Type B pancreatic cell (in vitro differentiated cells): ENCODE measurements at regions not wholly inside any gene's neighbourhood (a gene's known extent, or its start where the extent isn't known, plus 50 kb on each side); places are given as distances from the start of the nearest gene placed in this dataset.
A peak's percentile ranks its signal among the peaks of the same experiment; 100 is the strongest.

ENCODE experiments used
- DNase-seq: peaks from one replicate; pipeline ENCODE4 v3.0.0; 2021; ENCODE audit warnings: mixed read lengths; ENCODE audit not compliant: unreplicated experiment; ENCODE audit errors: extremely low spot score
- H3K27ac Mint-ChIP-seq: 2 replicates; pipeline ENCODE4 v1.8.0; 2021; ENCODE audit warnings: mild to moderate bottlenecking, mixed read lengths
- H3K27me3 Mint-ChIP-seq: 2 replicates; pipeline ENCODE4 v1.8.0; 2021; ENCODE audit warnings: mixed read lengths
- H3K36me3 Mint-ChIP-seq: 2 replicates; pipeline ENCODE4 v1.8.0; 2021; ENCODE audit warnings: mixed read lengths
- H3K4me1 Mint-ChIP-seq: one replicate; pipeline ENCODE4 v1.8.0; 2021; ENCODE audit warnings: mixed read lengths; ENCODE audit not compliant: unreplicated experiment
- H3K4me3 Mint-ChIP-seq: 2 replicates; pipeline ENCODE4 v1.8.0; 2021; ENCODE audit warnings: mild to moderate bottlenecking, mixed read lengths
- H3K9me3 Mint-ChIP-seq: 2 replicates; pipeline ENCODE4 v1.8.0; 2021; ENCODE audit warnings: mixed read lengths
- CTCF ChIP-seq: fragments of 200-600 bp; sonication (generic); conservative IDR thresholded peaks from 2 replicates; pipeline ENCODE4 v1.5.0; 2021; ENCODE audit warnings: antibody characterized with exemption, mild to moderate bottlenecking

DNA sequence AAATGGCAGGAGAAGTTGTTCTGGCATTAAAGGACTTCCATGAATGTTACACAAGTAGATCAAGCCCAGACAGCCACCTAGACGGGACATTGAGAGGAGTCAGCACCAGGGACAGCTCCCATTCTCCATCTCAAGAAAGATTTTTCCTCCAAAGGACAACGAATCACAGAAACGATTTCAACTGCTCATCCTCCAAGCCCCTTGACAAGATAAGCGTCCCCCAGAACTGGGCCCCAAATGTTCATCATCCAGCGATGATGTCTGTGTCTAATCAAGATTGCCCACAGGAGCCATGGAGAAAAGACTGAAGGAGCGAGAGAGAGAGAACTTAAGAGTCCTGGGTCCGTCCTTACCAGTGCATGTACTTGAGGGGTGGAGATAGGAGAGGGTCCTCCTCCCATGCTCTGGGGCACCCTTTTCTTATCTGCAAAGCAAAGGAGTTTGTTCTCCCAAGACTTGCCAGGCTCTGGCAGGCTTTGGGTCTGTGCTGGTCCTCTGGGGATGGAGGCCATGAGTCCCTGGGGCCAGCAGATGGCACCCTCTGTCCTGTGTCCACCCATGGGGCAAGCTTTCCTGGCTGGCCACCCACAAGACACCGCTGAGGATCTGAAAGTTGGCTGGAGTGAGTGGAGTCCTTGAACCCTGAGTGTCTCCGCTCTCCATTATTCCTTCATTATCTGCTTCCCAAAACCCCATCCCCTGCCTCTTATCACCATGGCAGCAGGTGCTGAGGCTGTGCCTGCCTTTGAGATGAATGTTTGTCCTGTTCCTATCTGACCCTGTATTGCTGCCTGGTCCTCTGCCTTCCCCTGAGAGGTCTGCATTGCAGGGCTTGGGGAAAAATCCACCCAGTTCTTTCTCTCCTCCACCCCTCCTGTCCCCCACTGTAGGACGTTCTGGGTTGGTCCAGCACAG is 164.6 kb downstream of the ACTL8 start:
- Mint-ChIP-seq H3K36me3 (no peaks in the 10 kb centered on the region), H3K27ac (no peak overlapping the region), H3K4me3 (no peak overlapping the region), H3K4me1 (no peaks in the 10 kb centered on the region), H3K9me3 (no peaks in the 10 kb centered on the region), H3K27me3 (peaks cover 77% of the 10 kb centered on the region)
- peak; percentile 58 for TF ChIP-seq CTCF
- DNase-seq: no peak

DNA sequence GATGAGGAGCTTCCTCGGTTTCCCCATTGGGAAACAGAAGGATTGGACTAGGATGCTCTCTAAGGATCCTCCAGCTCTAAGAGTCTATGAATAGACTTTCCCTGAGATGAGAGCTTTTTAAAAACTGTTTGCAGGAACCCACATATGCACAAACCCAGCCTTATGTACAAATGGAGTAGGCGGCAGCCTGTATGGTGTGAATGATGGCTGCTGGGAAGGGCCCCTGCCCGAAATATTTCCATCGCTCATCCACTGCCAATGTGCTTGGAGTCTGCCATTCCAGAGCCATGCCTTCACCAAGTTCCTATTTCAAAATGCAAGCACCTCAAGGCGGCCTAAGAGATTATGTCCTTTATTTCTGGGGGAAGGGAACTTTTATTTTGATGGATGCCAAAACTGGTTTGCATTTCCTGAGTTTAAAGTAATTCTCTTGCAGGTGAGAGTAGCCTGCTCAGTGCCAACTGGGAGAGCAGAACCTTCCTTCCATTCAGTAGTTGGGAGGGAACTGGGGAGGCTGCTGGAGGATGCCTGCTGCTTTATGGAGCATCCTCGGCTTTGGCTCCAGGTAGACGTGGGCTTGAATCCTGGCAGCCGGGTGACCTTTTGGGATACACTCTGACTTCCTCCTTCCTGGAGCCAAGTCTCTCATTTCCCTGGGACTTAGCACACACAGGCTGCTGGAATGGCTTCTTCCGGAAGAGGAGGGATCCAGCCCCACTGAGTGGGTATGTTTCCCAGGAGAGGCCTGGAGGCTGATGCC is 165.9 kb downstream of the ACTL8 start:
- no peak for DNase-seq
- Mint-ChIP-seq H3K9me3 (no peaks in the 10 kb centered on the region), H3K36me3 (no peaks in the 10 kb centered on the region), H3K27me3 (peaks cover 70% of the 10 kb centered on the region), H3K27ac (no peak overlapping the region), H3K4me3 (no peak overlapping the region), H3K4me1 (no peaks in the 10 kb centered on the region)
- TF ChIP-seq CTCF: no peak

- TF ChIP-seq CTCF: peak; percentile 77
- Mint-ChIP-seq H3K27ac (no peak overlapping the region), H3K27me3 (peaks cover 61% of the 10 kb centered on the region), H3K9me3 (no peaks in the 10 kb centered on the region), H3K4me1 (no peaks in the 10 kb centered on the region), H3K4me3 (no peak overlapping the region), H3K36me3 (no peaks in the 10 kb centered on the region)
- no peak for DNase-seq
Observed at GRCh38 chr1:17922833-17923232, 167.7 kb downstream of the ACTL8 start.

DNA sequence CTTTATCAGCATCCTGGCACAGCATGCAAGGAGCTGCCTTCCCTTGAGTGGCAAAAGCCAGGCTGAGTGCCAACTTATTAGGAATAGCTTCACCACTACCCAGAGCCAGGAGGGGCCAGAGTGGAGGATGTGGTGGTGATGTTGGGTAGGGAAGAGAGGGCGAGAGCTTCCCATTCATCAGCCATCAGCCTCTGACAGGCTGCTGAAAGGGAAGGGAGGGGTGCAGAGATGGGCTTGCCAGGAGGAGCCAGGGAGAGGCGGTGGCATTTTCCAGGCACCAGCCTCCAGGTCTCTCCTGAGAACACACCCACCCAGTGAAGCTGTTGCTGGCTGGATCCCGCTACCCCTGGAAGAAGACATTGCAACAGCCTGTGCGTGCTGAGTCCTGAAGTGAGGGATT is 168.5 kb downstream of the ACTL8 start:
- H3K27me3 Mint-ChIP-seq: peaks cover 60% of the 10 kb centered on the region

GRCh38 chr1:17924578-17924977 is 169.4 kb downstream of the ACTL8 start:
- no peaks in the 10 kb centered on the region for H3K4me1 Mint-ChIP-seq
- H3K27me3 Mint-ChIP-seq: peaks cover 66% of the 10 kb centered on the region
- DNase-seq: no peak
- no peaks in the 10 kb centered on the region for H3K9me3 Mint-ChIP-seq
- H3K4me3 Mint-ChIP-seq: no peak overlapping the region
- TF ChIP-seq CTCF: no peak
- H3K36me3 Mint-ChIP-seq: no peaks in the 10 kb centered on the region
- no peak overlapping the region for H3K27ac Mint-ChIP-seq

More for the DNA sequence above, 168.5 kb downstream of the ACTL8 start:
- Mint-ChIP-seq H3K27ac (no peak overlapping the region), H3K36me3 (no peaks in the 10 kb centered on the region), H3K4me3 (no peak overlapping the region), H3K4me1 (no peaks in the 10 kb centered on the region), H3K9me3 (no peaks in the 10 kb centered on the region)
- DNase-seq: no peak
- TF ChIP-seq CTCF: no peak
